ENCODE measurements at regions not wholly inside any gene's neighbourhood (a gene's known extent, or its start where the extent isn't known, plus 50 kb on each side); places are given as distances from the start of the nearest gene placed in this dataset.
"Not testable (repeated sequence)": the region's sequence is repeated elsewhere in the genome, so short reads cannot be mapped to it uniquely, and the experiment has no call there.

DNA sequence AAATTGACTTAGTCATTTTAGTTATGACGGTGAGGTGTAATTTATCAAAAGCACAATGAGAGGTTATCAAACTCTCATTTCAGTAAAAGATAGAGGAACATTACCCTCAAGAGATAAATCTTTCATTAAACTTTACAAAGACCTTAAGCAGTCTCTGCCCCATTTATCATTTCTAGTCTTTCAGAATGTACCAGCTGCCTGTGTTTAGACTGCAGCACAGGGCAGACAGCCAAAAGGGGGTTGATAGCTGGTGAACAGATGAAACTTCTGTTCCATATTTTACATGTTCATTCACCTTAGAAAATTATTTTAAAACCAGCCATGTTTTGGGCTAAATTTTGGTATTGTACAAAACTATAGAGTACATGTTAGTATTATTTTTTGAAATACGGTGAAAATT, 514.6 kb upstream of the CNTN3 start:
- DNase-seq = no peak

- no peak for DNase-seq
Observed at GRCh38 chr3:75136100-75136897, 521.8 kb upstream of the CNTN3 start.

DNA sequence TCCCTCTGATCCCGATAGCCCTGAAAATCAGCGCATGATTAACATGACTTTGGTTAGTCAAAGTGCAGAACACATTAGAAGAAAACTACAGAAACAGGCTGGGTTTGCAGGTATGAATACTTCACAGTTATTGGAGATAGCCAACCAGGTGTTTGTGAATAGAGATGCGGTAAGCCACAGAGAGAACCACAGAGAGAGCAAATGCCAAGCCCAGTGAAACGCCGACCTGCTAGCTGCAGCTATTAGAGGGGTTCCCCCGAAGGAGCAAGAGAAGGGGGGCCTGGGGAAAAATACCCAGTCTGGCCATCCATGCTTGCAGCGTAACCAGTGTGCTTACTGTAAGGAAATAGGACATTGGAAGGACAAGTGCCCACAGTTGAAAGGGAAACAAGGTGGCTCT, 523.9 kb upstream of the CNTN3 start:
- no peak for DNase-seq

DNA sequence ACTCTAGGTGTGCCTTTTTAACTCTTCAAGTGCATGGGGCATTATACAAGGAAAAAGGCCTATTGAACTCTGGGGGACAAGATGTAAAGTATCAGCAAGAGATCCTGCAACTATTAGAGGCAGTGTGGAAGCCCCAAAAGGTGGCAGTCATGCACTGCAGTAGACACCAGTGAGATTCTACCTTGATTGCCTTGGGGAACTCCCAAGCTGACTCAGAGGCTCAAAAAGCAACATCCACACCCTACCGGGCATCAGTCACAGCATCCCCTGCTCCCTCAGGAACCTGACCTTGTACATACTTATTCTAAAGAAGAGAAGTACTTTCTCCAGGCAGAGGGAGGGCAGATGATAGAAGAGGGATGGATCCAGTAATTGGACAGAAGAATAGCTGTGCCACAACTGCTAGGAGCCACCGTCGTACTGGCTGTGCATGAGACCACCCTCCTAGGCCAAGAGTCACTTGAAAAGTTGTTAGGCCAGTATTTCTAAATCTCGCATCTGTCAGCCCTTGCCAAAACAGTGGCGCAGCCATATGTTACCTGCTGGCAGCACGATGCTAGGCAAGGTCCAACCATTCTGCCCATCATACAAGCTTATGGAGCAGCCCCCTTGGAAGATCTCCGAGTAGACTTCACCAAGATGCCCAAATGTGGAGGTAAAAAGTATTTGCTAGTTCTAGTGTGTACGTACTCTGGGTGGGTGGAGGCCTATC, 523.1 kb upstream of the FRG2C start:
- no peak for DNase-seq

GRCh38 chr3:75144406-75144805, 519.7 kb upstream of the FRG2C start:
- no peak for DNase-seq

DNA sequence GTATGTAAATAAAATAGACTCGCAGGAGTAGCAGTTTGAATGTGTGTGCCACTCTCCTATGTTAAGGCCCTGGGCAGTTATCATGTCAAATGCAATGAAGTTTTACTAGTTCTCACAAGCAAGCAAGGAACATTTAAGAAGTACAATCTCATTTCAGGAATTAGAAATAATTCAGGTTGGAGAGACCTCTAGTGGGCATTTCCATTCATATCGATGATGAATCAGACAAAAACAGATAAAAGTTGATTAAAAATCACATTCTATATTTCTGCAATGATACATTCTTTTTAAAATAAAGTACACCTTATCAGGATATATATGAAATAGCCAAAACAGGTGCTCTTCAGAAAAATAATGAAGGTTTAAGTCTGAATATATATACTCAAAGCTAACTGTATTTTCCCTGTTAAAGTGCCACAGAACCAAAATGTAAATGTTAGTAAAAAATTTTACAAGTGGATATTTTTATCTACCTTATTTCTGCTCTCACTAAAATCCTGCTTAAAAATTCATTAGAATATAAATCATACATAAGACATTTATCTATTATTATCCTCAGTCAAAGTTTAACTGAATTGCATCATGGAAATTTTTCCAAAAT, 492.4 kb upstream of the FRG2C start:
- no peak for DNase-seq

- DNase-seq = no peak
Observed at GRCh38 chr3:75176937-75177336, 487.2 kb upstream of the FRG2C start.

DNA sequence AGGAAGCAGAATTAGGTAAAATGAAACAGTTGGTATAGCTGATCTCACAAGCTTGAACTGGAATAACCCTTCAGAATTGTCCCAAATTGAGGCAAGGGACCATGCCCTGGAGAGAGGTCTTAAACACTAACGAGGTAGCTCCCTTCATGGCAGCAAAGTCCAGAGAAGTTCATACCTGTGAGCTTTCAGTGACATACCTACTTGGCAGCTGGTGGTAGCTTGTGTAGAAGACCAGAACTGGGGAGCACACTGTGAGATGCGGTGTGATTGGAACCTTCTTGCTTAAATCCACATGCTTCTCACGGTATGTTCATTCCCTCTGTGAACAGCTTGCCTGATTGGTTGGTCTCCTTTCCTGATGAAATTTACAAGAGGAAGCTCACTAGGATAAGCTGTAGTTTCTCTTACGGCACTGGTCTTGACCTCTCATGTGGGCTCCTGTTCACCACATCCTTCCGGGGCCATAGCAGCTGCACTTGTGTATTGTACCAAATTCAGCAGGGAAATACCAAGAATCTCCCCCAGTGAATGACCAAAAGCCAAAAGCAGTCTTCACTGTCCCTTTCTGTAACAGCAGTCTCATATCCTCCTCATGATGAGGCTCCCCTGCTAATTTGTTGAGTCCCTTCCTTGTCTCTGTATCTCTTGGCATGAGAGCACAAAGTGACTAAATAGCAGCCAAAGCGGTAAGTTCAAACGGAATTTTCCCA, 483.7 kb upstream of the FRG2C start:
- DNase-seq = no peak

- no peak for DNase-seq
Observed at GRCh38 chr3:75180945-75181298, 483.2 kb upstream of the FRG2C start.

- DNase-seq = no peak
Observed at GRCh38 chr3:75188962-75189361, 475.2 kb upstream of the FRG2C start.

GRCh38 chr3:75192146-75192616, 471.9 kb upstream of the FRG2C start:
- no peak for DNase-seq

GRCh38 chr3:75193797-75194196, 470.3 kb upstream of the FRG2C start:
- DNase-seq = no peak

DNA sequence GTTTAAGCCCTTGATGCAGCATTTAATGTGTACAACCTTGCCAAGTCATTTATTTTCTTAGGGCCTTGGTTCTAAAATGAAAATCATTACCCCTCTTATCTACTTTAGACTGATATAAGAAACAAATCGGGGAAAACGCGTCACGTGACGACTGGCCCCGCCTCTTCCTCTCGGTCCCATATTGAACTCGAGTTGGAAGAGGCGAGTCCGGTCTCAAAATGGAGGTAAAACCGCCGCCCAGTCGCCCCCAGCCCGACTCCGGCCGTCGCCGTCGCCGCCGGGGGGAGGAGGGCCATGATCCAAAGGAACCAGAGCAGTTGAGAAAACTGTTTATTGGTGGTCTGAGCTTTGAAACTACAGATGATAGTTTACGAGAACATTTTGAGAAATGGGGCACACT, 449.8 kb upstream of the FRG2C start:
- not testable (repeated sequence) for DNase-seq

- no peak for DNase-seq
Observed at GRCh38 chr3:75218577-75218976, 445.6 kb upstream of the FRG2C start.

- DNase-seq = no peak
Observed at GRCh38 chr3:75220932-75221331, 443.2 kb upstream of the FRG2C start.

GRCh38 chr3:75224412-75224811, 439.7 kb upstream of the FRG2C start:
- no peak for DNase-seq

DNA sequence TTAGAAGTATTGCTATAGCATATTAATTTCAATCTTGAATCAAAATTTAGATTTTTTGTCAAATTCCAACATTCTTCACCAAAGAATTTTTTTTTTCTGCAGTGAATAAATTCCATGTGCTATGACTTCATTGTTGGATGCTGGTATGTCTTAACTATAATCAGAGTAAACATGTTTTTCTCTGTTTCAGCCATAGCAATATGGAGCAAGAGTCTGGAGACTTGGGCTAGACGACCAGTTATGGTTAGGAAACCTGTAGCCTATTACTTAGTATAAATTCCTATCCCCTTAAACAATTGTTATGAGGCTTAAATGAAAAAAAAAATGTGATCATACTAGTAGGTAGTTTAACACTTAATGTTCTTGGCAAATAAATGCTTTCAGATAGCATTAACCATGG, 431.9 kb upstream of the FRG2C start:
- no peak for DNase-seq

- no peak for DNase-seq
Observed at GRCh38 chr3:75235631-75236030, 428.5 kb upstream of the FRG2C start.

- DNase-seq = no peak
Observed at GRCh38 chr3:75237053-75237452, 427.1 kb upstream of the FRG2C start.

- DNase-seq = no peak
Observed at GRCh38 chr3:75237477-75237876, 426.7 kb upstream of the FRG2C start.

GRCh38 chr3:75241226-75241962, 422.7 kb upstream of the FRG2C start:
- not testable (repeated sequence) for DNase-seq

DNA sequence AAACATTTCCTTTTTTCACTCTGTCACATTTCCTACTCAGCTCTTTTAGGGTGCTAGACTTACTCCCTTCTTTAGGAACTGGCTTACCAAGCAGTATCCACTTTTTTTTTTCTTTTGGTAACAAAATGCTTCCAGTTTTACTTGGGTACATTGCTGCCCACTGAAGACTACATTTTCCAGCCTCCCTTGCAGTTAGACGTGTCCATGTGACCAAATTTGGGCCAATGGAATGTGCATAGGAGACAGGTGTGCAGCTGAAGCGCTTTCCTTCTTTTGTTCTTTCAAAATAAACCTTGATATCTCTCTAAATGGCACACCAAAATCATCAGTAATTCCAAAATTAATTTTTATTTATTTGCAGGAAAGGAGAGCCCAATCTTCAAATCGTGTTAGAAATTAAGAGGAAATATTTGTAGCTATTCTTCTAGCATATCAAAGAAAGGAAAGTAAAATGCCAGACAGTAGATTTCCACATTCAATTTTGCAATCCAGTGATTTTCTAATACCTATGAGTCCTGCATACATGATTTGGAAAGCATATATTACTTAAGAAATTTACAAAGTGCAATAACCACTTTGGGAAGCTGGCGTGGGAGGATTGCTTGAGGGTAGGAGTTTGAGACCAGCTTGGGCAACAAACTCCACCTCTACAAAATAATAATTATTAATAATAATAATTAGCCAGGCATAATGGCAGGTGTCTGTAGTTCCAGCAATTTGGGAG, 422.0 kb upstream of the FRG2C start:
- no peak for DNase-seq
